ENCODE measurements at regions not wholly inside any gene's neighbourhood (a gene's known extent, or its start where the extent isn't known, plus 50 kb on each side); places are given as distances from the start of the nearest gene placed in this dataset.

GRCh38 chr16:51062039-51062438 is 89.0 kb downstream of the SALL1 start:
- intact Hi-C loops (cut with DNase I; ENCODE audit: low total_unique reads): no loop called here
- TF ChIP-seq, protein P1, sequence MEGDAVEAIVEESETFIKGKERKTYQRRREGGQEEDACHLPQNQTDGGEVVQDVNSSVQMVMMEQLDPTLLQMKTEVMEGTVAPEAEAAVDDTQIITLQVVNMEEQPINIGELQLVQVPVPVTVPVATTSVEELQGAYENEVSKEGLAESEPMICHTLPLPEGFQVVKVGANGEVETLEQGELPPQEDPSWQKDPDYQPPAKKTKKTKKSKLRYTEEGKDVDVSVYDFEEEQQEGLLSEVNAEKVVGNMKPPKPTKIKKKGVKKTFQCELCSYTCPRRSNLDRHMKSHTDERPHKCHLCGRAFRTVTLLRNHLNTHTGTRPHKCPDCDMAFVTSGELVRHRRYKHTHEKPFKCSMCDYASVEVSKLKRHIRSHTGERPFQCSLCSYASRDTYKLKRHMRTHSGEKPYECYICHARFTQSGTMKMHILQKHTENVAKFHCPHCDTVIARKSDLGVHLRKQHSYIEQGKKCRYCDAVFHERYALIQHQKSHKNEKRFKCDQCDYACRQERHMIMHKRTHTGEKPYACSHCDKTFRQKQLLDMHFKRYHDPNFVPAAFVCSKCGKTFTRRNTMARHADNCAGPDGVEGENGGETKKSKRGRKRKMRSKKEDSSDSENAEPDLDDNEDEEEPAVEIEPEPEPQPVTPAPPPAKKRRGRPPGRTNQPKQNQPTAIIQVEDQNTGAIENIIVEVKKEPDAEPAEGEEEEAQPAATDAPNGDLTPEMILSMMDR (IDR thresholded peaks at IDR 0.05): no peak
- Histone ChIP-seq H3K27ac (no peak overlapping the region), H3K9me3 (no peaks in the 10 kb centered on the region), H3K27me3 (no peaks in the 10 kb centered on the region), H3K36me3 (no peaks in the 10 kb centered on the region), H3K4me3 (no peak overlapping the region), H3K4me1 (no peaks in the 10 kb centered on the region)
- DNase-seq: no peak

DNA sequence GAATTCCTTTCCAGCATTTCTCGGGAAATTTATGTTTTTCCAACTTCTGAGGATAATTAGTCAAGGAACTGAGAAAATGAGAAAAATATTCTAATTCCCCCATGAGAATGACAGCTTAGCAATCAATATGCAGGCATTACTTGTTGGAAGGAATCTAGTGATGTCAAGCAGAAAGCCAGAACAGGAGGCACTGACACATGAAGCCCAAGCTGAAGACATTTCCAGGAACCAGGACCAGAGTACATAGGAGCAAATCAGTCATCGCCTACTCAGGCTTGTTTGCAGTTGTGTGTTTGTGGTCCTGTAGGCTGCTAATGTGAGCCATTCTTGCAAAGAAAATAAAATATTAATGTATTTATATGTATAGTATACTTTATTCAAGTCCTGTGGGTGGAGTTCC is 89.7 kb downstream of the SALL1 start:
- intact Hi-C loops (cut with DNase I; ENCODE audit: low total_unique reads): no loop called here

GRCh38 chr16:51057969-51058337 is 93.1 kb downstream of the SALL1 start:
- Histone ChIP-seq H3K27me3 (peaks cover 0 to 8% of the 10 kb centered on the region in 2 donors), H3K4me1 (no peaks in the 10 kb centered on the region), H3K4me3 (no peak overlapping the region), H3K9me3 (no peaks in the 10 kb centered on the region), H3K27ac (no peak overlapping the region), H3K36me3 (no peaks in the 10 kb centered on the region)
- TF ChIP-seq, protein P1 (IDR thresholded peaks at IDR 0.05): no peak
- intact Hi-C loops (cut with DNase I; ENCODE audit: low total_unique reads): no loop called here
- no peak for DNase-seq

More for the DNA sequence above, 89.7 kb downstream of the SALL1 start:
- no peaks in the 10 kb centered on the region for H3K4me1 ChIP-seq
- no peak overlapping the region for H3K4me3 ChIP-seq
- no peak overlapping the region for H3K27ac ChIP-seq
- no peaks in the 10 kb centered on the region for H3K9me3 ChIP-seq
- TF ChIP-seq, protein P1 (IDR thresholded peaks at IDR 0.05): no peak
- no peaks in the 10 kb centered on the region for H3K27me3 ChIP-seq
- H3K36me3 ChIP-seq: no peaks in the 10 kb centered on the region
- DNase-seq: no peak

DNA sequence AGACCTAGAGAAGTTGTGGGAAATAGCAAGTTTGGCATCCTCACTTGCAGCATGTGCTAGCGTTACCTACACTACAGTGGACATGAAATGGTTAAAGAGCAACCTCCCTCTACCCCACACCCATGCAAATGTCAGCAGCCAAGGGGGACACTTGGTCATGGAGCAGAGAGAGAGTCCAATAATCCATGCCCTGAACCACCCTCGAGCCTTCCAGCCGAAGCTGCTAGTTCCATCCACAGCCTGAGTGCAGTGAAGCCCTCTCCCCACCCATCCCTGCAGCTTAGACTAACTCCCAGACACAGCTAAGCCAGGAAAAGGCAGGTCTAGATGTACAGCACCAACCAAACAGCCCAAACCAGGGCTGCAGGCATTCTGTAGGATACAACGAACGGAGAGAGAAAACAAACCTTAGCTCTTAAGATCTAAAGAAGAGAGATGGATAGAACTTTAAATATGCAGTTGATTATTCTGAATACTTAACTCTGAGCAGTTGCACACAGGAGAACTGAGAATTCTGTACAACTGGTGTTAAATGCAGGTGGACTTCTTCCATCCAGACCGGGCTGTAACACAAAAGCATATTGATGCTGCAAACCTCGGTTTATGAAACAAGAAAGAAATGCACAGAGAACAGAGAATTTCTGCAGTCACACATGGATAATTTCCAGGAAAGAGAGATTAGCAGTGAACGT is 93.8 kb downstream of the SALL1 start:
- intact Hi-C loops (cut with DNase I; ENCODE audit: low total_unique reads): no loop called here
- peaks cover 0 to 8% of the 10 kb centered on the region in 2 donors for H3K27me3 ChIP-seq
- H3K9me3 ChIP-seq: no peaks in the 10 kb centered on the region
- no peak overlapping the region for H3K4me3 ChIP-seq
- no peak for DNase-seq
- no peak overlapping the region for H3K27ac ChIP-seq
- H3K36me3 ChIP-seq: no peaks in the 10 kb centered on the region
- H3K4me1 ChIP-seq: no peaks in the 10 kb centered on the region
- TF ChIP-seq, protein P1 (IDR thresholded peaks at IDR 0.05): no peak

DNA sequence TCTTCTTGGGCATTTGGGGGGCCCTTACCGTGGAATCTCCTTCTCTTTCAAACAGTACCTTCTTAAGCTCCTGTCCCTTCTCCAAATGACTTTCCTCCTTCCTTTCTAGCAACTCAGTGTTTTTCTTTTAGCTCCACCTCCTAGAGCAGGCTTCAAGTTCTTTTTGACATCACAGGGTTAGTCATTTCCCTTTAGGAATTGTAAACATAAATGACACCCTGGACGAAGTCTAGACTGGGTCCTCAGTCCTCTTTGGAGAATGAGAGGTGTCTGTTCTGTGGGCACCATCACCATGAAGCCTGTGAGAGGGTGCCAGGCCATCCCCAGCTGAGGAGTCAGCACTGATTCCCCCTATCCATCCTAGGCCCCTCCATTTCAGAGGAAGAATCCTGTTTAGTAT is 94.7 kb downstream of the SALL1 start:
- no peak overlapping the region for H3K4me3 ChIP-seq

More for the DNA sequence above, 94.7 kb downstream of the SALL1 start:
- DNase-seq: no peak
- H3K27me3 ChIP-seq: peaks cover 0 to 8% of the 10 kb centered on the region in 2 donors
- no peaks in the 10 kb centered on the region for H3K9me3 ChIP-seq
- H3K36me3 ChIP-seq: no peaks in the 10 kb centered on the region
- TF ChIP-seq, protein P1 (IDR thresholded peaks at IDR 0.05): no peak
- intact Hi-C loops (cut with DNase I; ENCODE audit: low total_unique reads): no loop called here
- H3K4me1 ChIP-seq: no peaks in the 10 kb centered on the region
- H3K27ac ChIP-seq: no peak overlapping the region
